GM21825 (cell line): ENCODE measurements at regions not wholly inside any gene's neighbourhood (a gene's known extent, or its start where the extent isn't known, plus 50 kb on each side); places are given as distances from the start of the nearest gene placed in this dataset.

Experiments
- ATAC-seq: cut with Tn5 transposase; IDR thresholded peaks from one replicate; pipeline ENCODE4 v1.9.1; 2021; ENCODE audit warnings: mild to moderate bottlenecking, moderate library complexity; ENCODE audit not compliant: unreplicated experiment

DNA sequence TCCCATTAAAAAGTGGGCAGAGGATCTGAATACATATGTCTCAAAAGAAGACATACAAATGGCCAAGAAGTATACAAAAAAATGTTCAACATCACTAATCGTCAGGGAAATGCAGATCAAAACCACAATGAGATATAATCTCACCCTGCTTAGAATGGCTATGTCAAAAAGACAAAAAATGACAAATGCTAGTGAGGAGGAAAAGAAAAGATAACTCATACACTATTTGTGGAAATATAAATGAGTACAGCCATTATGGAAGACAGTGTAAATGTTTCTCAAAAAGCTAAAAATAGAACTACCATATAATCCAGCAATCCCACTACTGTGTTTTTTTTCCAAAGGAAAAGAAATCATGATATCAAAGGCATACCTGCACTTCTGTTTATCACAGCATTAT is 450.7 kb downstream of the EFNA5 start:
- no peak for ATAC-seq

DNA sequence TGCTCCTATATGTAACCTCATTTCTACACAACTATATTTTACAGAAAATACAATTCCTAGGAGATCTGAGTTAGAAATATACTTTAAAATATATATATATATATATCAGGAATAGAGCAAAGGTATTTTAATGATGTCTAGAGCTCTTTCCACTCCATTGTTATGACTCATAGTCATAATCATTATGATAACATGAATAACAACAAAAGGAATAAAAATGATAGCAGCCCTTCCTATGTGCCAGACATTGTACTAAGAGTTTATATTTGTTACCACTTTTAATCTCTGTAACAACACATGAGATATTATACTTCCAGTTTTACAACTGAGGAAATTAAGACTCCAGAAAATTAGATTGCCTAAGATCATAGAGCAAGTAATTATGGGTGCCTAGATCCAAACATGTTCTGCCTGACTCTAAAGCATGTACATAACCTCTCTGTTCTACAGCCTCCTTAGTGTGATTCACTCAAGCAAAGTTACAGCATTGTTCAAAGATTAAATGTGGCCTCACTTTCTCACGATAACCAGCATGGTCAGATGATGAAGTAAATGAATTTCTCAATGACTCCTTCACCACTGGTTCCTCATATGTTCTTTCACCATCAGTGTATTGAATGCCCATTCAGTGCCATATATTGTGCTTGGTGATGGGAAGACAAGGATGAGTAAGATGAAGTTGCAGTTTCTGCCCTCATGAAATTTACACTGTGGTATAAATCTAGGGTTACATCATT is 452.1 kb downstream of the EFNA5 start:
- ATAC-seq = no peak

DNA sequence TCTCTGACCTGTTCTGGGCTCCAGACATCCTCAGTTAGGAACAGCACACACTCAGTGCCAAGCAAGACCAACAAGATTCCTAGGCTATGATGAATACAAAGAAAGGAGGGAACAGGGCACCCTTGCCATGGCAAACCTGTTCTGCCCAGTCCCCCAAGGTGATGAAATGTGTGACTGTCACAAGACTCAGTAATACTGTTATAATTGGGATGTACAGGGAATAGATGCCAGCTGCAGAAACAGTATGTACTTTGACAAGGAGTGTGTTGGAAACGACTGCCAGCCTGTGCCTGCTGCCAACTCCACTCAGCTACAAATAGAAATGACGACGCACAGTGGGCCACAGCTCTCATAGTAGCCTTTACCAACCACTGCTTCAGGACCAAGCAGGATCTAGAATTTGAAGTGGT is 453.0 kb downstream of the EFNA5 start:
- no peak for ATAC-seq

DNA sequence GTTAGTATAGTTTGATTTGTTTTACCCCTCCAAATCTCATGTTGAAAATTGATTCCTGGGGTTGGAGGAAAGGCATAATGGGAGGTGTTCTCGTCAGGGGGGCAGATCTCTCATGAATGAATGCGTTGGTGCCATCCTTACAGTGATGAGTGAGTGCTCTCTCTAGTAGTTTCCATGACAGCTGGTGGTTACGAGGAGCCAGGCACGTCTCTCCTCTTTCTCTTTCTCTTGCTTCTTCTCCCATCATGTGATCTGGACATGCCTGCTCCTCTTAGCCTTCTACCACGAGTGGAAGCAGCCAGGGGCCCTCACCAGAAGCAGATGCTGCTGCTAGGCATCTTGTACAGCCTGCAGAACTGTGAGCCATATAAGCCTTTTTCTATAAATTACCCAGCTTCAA is 454.1 kb downstream of the EFNA5 start:
- ATAC-seq = no peak

DNA sequence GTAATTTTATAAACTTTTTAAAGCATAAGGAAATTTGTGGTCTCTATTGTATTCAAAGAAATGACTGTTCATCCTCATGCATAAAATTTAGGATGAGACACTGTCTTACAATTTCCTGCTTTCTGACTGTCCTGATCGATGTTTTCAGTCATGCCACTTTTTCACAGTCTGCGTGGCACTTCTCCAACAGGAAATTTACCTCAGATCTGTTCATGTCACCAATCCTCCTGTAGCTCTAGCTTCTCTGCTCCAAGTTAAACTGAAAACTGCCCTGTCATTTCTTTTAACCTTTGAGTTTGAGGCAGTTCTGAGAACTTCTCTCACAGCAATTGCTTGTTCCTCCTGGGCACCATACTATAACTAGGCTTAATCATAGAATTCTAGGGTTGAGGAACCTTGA is 455.1 kb downstream of the EFNA5 start:
- no peak for ATAC-seq

DNA sequence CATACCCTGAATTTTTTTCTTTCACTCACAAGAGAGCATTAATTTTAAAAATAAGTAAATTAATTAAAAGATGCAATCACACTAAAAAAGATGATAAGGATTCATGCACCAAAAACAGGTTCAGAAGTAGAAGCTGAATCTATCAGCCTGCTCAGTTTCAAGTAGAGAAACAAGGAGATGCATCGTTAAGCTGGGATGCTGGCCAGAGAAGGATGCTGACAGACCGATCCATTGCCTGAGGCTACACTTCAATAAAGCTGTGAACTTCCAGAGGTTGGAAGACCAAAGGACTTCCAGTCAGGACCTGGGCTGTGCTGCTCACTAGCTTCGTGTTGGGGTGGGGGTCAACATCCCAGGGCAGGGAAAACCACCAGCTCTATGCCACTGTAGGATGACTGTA is 457.7 kb downstream of the EFNA5 start:
- no peak for ATAC-seq

DNA sequence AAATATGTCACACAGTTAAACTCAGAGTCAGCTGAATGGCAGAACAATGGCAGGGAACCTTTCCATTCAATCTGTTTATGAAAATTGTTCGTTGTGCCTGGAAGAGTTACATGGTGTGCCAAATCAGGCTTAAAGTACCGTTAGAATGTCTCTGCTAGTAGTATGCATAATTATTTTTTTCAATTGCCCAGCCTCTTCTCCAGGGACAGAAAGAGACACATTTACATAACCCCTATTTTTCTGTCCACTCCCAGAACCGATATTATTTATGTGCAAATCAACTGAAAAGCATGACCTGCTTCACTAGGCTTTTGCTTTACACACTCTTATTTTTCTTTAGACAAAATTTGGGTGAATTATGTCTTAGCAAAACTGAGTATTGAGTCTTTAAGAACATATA is 459.1 kb downstream of the EFNA5 start:
- ATAC-seq = no peak

DNA sequence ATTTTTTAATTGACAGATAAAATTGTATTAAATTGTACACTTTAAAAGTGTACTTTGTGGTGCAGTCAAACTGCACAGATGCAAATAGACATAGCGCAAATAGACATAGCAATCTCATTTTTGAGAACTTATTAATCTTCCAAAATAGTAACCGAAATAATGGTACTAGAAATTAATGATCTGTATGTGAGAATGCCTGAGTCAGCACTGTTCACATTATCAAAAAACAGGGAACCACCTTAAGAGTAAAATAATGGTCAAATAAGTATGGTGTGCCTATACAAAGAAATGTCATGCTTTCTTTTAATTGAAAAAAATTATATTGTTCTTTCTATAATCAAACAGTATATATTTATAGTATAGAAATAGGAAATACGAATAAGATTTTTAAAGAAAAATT is 461.9 kb downstream of the EFNA5 start:
- no peak for ATAC-seq

DNA sequence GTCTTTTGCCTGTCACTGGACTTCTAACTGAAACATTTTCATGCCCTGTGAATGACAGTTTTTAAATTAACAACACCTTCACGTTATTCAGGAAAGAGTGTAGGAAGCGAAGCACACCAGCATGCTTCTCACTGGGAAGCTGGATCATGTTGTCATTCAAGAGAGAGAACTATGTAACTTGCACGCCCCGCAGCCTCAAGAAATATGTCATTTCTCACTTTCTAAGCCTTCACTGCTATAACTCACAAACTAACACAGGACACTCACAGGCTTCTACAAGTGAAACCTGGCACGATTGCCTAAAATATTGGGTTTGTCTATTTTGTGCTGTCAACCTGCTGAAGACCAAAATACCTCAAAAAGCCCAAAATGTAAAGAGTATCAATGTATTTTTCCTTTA is 466.3 kb downstream of the EFNA5 start:
- ATAC-seq = no peak

DNA sequence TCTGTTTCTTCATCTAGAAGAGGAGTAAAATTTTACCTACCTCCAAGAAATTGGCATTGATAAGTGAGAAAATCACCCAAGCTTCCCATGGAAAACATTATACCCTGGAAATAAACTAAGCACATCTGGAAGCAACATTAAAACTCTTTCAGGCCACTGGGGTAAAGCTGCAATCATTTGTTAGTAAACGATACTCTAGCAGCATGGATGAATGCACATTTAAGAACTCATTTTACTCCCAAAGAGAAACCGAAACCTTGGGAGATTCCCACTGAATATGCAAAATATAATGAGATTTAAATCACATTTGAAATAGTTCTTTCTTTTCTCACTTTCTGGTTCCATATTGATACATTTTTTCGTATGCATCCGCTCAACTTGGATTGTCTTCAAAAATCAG is 467.5 kb downstream of the EFNA5 start:
- no peak for ATAC-seq

DNA sequence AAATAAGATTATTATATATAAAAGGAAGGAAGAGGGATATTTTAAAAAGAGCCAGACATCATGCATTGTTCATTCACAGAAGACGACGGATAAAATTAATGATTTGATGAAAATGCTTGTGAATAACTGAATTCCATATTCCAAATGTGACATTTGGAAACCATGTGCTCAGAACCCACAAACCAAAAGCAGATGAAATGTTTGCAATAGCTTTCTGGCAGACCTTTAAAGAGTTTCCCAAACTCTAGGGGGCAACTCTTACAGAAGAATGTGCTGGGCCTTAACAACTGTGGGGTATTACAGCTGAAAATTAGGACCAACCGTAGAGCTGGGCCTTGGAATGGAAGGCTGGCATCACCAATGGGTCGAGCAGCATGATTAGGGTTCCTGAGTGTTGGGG is 471.0 kb downstream of the EFNA5 start:
- no peak for ATAC-seq

DNA sequence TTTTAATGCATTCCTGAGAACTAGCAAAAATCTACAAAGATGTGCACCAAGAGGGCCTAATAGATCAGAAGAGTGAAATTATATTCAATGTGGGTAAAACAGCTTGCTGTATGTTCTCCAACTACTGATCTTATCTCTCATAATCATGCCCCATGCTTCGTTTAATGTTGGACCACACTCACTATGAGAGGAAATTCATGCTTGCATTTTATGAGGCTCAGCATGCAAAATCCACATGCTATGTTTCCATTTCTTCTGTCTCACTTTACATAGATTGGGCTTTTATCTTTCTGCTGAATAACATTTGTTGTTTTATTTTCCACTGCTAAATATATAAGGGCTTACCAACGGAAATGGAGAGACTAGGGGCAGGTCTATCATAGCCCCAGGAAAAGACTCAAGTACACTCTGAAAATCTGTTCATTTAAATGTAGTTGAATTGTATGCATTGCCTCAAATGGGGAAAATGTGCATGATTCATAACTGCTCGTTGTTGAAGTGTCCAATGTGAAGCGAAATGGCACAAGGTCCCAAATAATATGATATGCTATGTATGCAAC is 474.2 kb downstream of the EFNA5 start:
- no peak for ATAC-seq

DNA sequence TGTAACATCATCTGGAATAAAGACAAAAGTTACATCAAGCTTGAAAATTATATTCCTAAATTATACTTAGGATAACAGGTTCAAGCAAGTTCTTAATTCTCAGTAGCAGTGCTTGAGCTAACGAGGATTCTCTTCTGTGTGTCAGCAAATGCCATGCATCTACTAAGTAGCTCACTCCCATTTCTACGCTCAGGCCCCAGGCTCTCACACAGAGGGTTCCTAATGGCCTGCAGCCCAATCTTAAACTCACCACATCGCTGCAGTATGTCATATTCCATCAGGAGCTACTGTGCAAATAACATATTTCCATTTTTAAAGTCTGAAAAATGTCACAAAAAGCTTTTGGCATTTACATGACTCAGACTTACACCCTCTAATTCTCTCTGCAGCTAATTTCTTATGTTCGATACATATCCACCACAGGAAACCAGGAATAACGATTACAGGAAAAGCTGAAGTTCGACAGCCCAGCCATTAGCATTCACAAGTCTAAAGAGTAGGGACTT is 474.8 kb downstream of the EFNA5 start:
- no peak for ATAC-seq

DNA sequence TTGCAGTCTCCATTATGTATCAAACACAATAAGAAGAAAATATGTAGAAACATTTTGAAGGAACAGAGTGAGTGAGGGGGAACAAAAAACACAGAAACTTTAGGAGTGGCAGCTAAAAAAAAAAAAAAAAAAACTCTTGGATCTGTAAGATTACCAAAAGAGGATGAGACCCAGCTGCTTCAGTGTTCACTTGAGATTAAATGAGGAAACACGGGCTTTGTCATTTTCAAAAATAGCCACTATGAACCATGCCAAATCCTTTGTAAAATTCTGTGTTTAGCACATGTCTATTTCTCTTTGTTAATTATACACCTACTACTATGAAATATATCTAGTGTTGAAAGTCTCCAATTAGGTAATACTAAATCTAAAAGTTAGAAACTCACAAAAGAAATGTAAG is 485.9 kb downstream of the EFNA5 start:
- ATAC-seq = no peak

DNA sequence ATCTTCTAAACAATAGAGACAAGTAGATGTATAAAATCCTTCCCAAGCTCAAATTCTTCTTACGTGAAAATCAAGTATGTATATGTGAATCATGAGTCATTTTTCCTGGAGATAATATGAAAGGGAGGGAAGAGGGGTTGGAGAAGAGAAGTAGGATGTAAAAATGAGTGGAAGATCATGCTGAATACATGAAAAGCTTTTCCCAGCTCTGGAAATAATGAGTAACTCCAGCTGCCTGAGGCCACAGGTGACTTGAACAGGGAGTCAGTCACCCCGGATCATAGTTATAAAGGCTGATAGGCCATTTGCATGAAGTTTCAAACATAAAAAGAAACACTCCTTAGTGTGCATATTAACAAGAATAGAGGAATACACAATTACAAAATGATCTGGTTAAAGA is 486.7 kb downstream of the EFNA5 start:
- ATAC-seq = no peak

DNA sequence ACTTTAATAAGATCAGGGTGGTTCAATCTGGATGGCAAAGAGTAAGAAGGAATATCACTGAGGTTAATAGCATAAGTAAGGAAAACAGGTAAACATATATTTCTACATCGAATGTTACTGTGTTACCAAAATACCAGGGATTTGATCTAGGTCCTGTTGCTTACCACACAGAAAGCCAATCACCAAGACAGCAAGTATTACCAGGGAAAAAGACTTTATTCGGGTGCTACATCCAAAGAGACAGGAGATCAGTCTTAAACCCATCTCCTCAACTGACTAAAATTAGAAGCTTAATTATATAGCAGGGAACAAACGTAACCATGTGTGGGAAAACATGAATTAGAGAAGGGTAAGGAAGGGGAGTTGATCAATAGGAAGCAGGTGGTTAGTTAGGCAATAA is 500.1 kb downstream of the EFNA5 start:
- ATAC-seq = no peak

DNA sequence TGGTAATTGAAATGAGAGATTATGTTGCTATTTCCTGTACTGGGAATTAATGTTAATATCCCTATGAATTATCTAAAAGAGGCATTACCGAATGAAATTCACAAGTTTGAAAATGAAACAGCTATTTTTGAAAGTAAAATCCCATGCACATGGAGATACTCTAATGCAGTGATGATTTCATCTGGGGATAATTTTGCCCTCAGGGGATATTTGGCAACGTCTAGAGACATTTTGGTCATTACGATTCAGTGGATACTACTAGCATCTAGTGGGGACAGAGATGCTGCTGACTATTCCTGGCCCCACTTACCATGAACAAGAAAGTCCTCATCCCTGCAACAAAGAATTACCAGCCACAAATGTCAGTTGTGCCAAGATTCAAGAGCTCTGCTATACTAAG is 500.9 kb downstream of the EFNA5 start:
- no peak for ATAC-seq

DNA sequence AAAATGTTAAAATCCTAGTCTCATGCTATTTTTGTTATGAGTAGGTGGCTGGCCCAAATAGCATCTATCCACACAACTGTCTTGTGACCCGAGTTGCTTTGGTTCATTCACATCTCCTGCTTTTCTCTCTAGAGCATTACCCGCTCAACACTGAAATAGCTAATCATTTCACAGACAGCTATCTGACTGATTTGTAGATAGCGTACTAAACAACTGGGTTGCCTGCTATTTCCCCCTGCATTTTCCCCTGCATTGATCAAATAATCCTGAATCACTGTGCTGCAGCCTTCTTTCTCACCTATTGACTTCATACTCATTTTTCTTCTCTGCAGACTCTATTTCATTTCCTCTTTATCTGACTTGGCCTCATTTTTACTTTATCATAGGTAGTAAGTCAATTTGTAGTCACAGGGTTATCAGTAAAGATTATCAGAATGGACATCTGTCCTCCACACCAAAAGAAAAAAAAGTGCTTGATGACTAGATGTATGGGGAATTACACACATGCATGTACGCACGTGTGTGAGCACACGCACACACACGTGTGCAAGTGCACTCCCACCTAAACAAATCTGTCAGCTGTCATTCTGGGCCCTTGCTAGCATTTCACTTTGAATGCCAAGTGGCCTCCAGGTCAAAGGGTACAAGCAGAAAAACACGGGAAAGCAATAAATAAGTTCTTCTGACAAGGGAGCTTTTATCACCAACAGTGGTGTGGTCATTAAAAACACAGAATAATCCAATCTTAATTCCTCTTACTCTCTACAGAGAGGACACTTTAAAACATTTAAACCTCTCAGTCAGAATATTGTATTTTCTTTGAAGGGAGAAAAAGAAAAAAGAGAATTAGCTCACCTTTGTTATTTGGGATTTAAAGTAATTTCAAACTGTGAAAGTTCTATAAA is 501.6 kb downstream of the EFNA5 start:
- ATAC-seq = no peak

DNA sequence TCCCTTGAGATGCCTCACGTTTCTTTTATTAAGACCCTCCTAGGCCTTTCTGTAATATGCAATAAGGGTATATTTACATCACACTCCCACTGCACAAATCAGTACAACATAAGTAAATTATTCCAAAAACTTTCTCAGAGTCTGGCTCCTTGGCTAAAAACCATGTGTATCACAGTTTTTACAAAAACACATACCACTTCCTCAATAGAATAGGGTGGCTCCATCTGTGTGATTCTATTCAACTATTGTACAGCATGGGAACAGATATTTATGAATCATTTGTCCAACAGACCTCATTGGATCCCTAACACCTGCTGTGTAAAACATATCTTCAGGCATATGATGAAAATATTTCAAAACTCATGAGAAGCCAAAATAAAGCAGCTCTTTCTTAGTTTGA is 502.7 kb downstream of the EFNA5 start:
- ATAC-seq = no peak

DNA sequence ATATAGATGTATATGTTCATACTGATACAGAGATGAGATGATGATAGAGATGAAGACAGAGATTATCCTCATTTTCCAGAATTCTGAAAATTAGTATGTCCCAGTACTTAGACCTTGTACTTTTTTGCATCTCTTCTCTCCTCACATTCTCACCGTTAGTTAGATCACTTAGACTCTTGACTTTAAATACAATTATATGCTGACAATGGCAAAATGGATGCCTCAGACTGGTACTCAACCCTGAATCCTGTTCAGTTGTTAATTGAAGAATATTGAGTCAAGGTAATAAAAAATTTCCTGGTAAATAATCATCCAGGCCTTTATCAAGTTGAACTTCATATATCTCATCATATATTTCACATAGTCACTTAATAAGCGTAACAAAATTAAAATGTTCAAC is 505.4 kb downstream of the EFNA5 start:
- ATAC-seq = no peak

DNA sequence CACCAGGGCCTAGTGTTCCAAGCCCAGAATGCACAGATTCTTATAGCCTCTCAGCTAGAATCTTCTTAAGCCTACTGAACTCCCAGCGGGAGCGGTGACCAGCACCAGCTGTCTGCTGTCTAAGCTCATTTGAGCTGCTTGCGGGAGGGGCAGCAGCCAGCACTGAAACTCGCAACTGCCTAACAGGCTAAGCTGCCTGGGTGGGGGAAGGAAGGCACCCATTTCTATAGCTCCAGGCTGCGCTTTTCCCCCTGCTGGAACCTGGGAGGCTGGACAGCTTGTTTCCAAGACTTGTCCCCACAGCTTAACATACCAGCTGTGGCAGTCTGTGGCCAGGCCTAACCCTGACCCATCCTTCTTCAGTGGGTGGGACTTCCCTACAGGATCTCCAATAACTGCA is 512.9 kb downstream of the EFNA5 start:
- no peak for ATAC-seq

DNA sequence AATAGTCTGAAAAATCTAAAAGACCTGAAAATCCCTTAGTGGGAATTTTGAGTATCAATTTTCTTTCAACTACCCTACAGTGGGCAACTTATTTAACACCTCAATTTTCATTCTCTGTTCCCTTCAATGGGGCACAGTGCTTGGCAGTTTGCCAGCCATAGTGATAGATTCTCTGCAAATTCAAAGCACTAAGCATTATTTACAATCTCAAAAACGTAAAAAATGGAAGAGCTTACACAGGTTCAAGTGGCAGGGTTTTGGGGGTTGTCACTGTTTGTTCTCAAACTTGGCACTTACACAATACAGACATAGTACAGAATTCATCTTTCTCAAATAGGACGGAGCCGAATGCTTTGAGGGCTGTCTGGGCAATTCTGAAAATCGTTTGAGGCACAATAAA is 515.0 kb downstream of the EFNA5 start:
- ATAC-seq = no peak
